ENCODE measurements at regions not wholly inside any gene's neighbourhood (a gene's known extent, or its start where the extent isn't known, plus 50 kb on each side); places are given as distances from the start of the nearest gene placed in this dataset.
"Not testable (repeated sequence)": the region's sequence is repeated elsewhere in the genome, so short reads cannot be mapped to it uniquely, and the experiment has no call there.

GRCh38 chr13:25005050-25005497 lies 90.9 kb upstream of the PABPC3 start:
- TF ChIP-seq EZH2 (IDR thresholded peaks at IDR 0.05; ENCODE audit: insufficient read depth, poor library complexity, severe bottlenecking); EZH2phosphoT487 (IDR thresholded peaks at IDR 0.05; ENCODE audit: insufficient read depth, low read depth): not testable (repeated sequence)

Data from GM23248 (cell line).